SK-N-SH (cell line): ENCODE measurements at regions not wholly inside any gene's neighbourhood (a gene's known extent, or its start where the extent isn't known, plus 50 kb on each side); places are given as distances from the start of the nearest gene placed in this dataset.

Experiments
- CTCF ChIA-PET: fragments of 300-600, 350-600 bp; formaldehyde crosslinking; extraction: SDS; loops from one replicate; lab custom pipeline; 2021; lab: Yijun Ruan, JAX
- POLR2A ChIA-PET: fragments of 350-600 bp; sonication (Branson Sonifier 250); formaldehyde crosslinking; extraction: SDS; loops from one replicate; lab custom pipeline; 2020; ENCODE audit warnings: antibody characterized with exemption, inconsistent platforms; lab: Yijun Ruan, JAX
- DNase-seq: peaks from one replicate; pipeline ENCODE4 v3.0.0; 2012
- H2AFZ ChIP-seq: fragments of 200-600 bp; sonication (generic); 2 replicates; pipeline ENCODE4 v1.8.1; 2016; ENCODE audit warnings: antibody characterized with exemption, mild to moderate bottlenecking, low read depth
- H3F3A ChIP-seq: fragments of 200-600 bp; sonication (generic); replicated peaks from 2 replicates; pipeline ENCODE3; 2016; ENCODE audit warnings: antibody characterized with exemption, mild to moderate bottlenecking; ENCODE audit not compliant: insufficient read depth
- H3K27ac ChIP-seq, 2 experiments: fragments of 200-500 bp in 1 of 2; fragments of 200-600 bp in 1 of 2; sonication (Bioruptor generic) in 1 of 2; sonication (generic), shearing (Covaris generic) in 1 of 2; 2 replicates each; pipeline versions ENCODE4 v1.5.1 to v1.6.1; 2014 to 2016; ENCODE audit warnings: low read depth in 2 of 2, inconsistent platforms in 1 of 2, low read length in 1 of 2, mild to moderate bottlenecking in 1 of 2, mixed read lengths in 1 of 2
- H3K27me3 ChIP-seq: fragments of 200-600 bp; sonication (generic), shearing (Covaris generic); 2 replicates; pipeline ENCODE4 v1.6.1; 2016; ENCODE audit warnings: mixed run types; ENCODE audit not compliant: insufficient read depth
- H3K36me3 ChIP-seq, 2 experiments: fragments of 200-500 bp in 1 of 2; fragments of 200-600 bp in 1 of 2; sonication (Bioruptor generic) in 1 of 2; sonication (generic) in 1 of 2; replicated peaks in 1 of 2; 2 replicates each; pipeline versions ENCODE3 to v1.5.1; 2014 to 2016; ENCODE audit warnings: low read length in 1 of 2, mild to moderate bottlenecking in 1 of 2; ENCODE audit not compliant: insufficient read depth in 2 of 2, control insufficient read depth in 1 of 2
- H3K4me1 ChIP-seq, 2 experiments: fragments of 200-500 bp in 1 of 2; fragments of 200-600 bp in 1 of 2; sonication (Bioruptor generic) in 1 of 2; sonication (generic), shearing (Covaris generic) in 1 of 2; 2 replicates each; pipeline versions ENCODE4 v1.5.1 to v1.6.1; 2014 to 2016; ENCODE audit warnings: low read depth in 1 of 2, low read length in 1 of 2, mixed run types in 1 of 2; ENCODE audit not compliant: insufficient read depth in 2 of 2, control insufficient read depth in 1 of 2
- H3K4me2 ChIP-seq: fragments of 200-600 bp; sonication (generic), shearing (Covaris generic); 2 replicates; pipeline ENCODE4 v1.6.1; 2017; ENCODE audit warnings: mixed run types
- H3K4me3 ChIP-seq, 2 experiments: fragments of 200-500 bp in 1 of 2; fragments of 200-600 bp in 1 of 2; sonication (Bioruptor generic) in 1 of 2; sonication (generic), shearing (Covaris generic) in 1 of 2; 2 replicates each; pipeline versions ENCODE4 v1.5.1 to v1.8.1; 2014 to 2016; ENCODE audit warnings: low read depth in 2 of 2, inconsistent platforms in 1 of 2, low read length in 1 of 2, mild to moderate bottlenecking in 1 of 2, mixed read lengths in 1 of 2, moderate library complexity in 1 of 2
- H3K79me2 ChIP-seq: fragments of 200-600 bp; sonication (generic); 2 replicates; pipeline ENCODE4 v1.8.1; 2017; ENCODE audit warnings: mild to moderate bottlenecking; ENCODE audit not compliant: insufficient read depth
- H3K9ac ChIP-seq: fragments of 200-600 bp; sonication (generic); 2 replicates; pipeline ENCODE4 v1.6.1; 2017; ENCODE audit warnings: mixed run types
- H3K9me2 ChIP-seq: fragments of 200-600 bp; sonication (generic); 2 replicates; pipeline ENCODE4 v1.6.1; 2017; ENCODE audit warnings: mixed run types
- H3K9me3 ChIP-seq: fragments of 200-600 bp; sonication (generic); 2 replicates; pipeline ENCODE4 v1.6.1; 2017; ENCODE audit warnings: mixed run types, mild to moderate bottlenecking, moderate library complexity
- H4K20me1 ChIP-seq: fragments of 200-600 bp; sonication (generic); 2 replicates; pipeline ENCODE4 v1.6.1; 2017; ENCODE audit warnings: mild to moderate bottlenecking, mixed run types; ENCODE audit not compliant: insufficient read depth
- FOXJ3 ChIP-seq: sonication (generic); formaldehyde crosslinking; IDR thresholded peaks from 2 replicates; pipeline ENCODE4 v1.5.1; 2020; ENCODE audit warnings: mild to moderate bottlenecking, missing genetic modification reagents
- FOXM1 ChIP-seq: IDR thresholded peaks from 2 replicates; pipeline ENCODE4 v1.4.0; 2012; ENCODE audit warnings: low read depth, mild to moderate bottlenecking
- GATA2 ChIP-seq: sonication (generic); formaldehyde crosslinking; IDR thresholded peaks from 2 replicates; pipeline ENCODE4 v1.5.0; 2020; ENCODE audit warnings: mild to moderate bottlenecking, missing genetic modification reagents
- JUND ChIP-seq: IDR thresholded peaks from 2 replicates; pipeline ENCODE4 v1.4.0; 2012
- MAX ChIP-seq: IDR thresholded peaks from 2 replicates; pipeline ENCODE4 v1.4.0; 2012; ENCODE audit warnings: low read depth
- MEF2A ChIP-seq: IDR thresholded peaks from 2 replicates; pipeline ENCODE4 v1.4.0; 2012; ENCODE audit warnings: low read depth, borderline replicate concordance
- NFIC ChIP-seq: IDR thresholded peaks from 2 replicates; pipeline ENCODE4 v1.4.0; 2012; ENCODE audit warnings: borderline replicate concordance
- POLR2AphosphoS5 ChIP-seq: IDR thresholded peaks from 2 replicates; pipeline ENCODE4 v1.6.1; 2012; ENCODE audit warnings: low read depth, low read length
- RAD21 ChIP-seq: IDR thresholded peaks from 2 replicates; pipeline ENCODE4 v1.6.1; 2012; ENCODE audit warnings: mild to moderate bottlenecking, low read length
- RCOR1 ChIP-seq: fragments of 150-350 bp; IDR thresholded peaks from 2 replicates; pipeline ENCODE4 v1.6.1; 2017; ENCODE audit warnings: antibody characterized with exemption, low read length
- REST ChIP-seq: IDR thresholded peaks from 2 replicates; pipeline ENCODE4 v1.6.1; 2012; ENCODE audit warnings: mild to moderate bottlenecking, low read depth, low read length, moderate library complexity
- RFX5 ChIP-seq: IDR thresholded peaks from 2 replicates; pipeline ENCODE4 v1.6.1; 2012; ENCODE audit warnings: mild to moderate bottlenecking, improper control_type of control experiment, low read length
- SIN3A ChIP-seq: IDR thresholded peaks from 2 replicates; pipeline ENCODE4 v1.6.1; 2012; ENCODE audit warnings: low read depth, mild to moderate bottlenecking, low read length, moderate library complexity, borderline replicate concordance
- SMC3 ChIP-seq: IDR thresholded peaks from 2 replicates; pipeline ENCODE4 v1.6.1; 2012; ENCODE audit warnings: low read depth, low read length, improper control_type of control experiment
- TAF1 ChIP-seq: IDR thresholded peaks from 2 replicates; pipeline ENCODE4 v1.6.1; 2012; ENCODE audit warnings: low read depth, mild to moderate bottlenecking, low read length, moderate library complexity, borderline replicate concordance
- USF2 ChIP-seq: fragments of 150-350 bp; IDR thresholded peaks from 2 replicates; pipeline ENCODE4 v1.6.1; 2017; ENCODE audit warnings: antibody characterized with exemption, low read length, low read depth, borderline replicate concordance
- WGBS: methylation state at CpG from one replicate; pipeline ENCODE4 v1.1.6; 2017; ENCODE audit warnings: low lambda C conversion rate; 5-methylcytosine and 5-hydroxymethylcytosine counted together

GRCh38 chr10:4581929-4582328, 244.1 kb upstream of the AKR1E2 start (continued):
- TF ChIP-seq RAD21 (no peak), FOXM1 (no peak)

GRCh38 chr10:4579844-4580243, 246.2 kb upstream of the AKR1E2 start:
- H3K9ac ChIP-seq, result no peak overlapping the region
- no peak overlapping the region for H3K4me3 ChIP-seq
- WGBS, result 88% methylated on average over 3 of the region's 3 CpGs
- H4K20me1 ChIP-seq, result no peaks in the 10 kb centered on the region
- TF ChIP-seq USF2, result no peak
- TF ChIP-seq FOXM1, result no peak
- no peak for TF ChIP-seq SIN3A
- no peak for TF ChIP-seq FOXJ3 (CRISPR knock-in tag)
- no peak for TF ChIP-seq GATA2 (CRISPR knock-in tag)
- no peak for TF ChIP-seq RFX5
- no peak for TF ChIP-seq REST
- TF ChIP-seq SMC3, result no peak
- no peak for TF ChIP-seq RCOR1
- TF ChIP-seq MEF2A, result no peak
- no peak for TF ChIP-seq MAX
- no peak for TF ChIP-seq TAF1
- no peak for TF ChIP-seq JUND
- TF ChIP-seq POLR2AphosphoS5, result no peak
- TF ChIP-seq NFIC, result no peak
- TF ChIP-seq, all 33 proteins: peak for 0
- Histone ChIP-seq H3K9me3 (no peaks in the 10 kb centered on the region), H3K36me3 (no peaks in the 10 kb centered on the region), H3K4me2 (no peak overlapping the region), H3K9me2 (no peaks in the 10 kb centered on the region), H3K4me1 (no peaks in the 10 kb centered on the region; a peak in 1 of 4 replicates), H3K27me3 (no peaks in the 10 kb centered on the region), H3K79me2 (no peaks in the 10 kb centered on the region), H2AFZ (no peak overlapping the region), H3F3A (peaks cover 3% of the 10 kb centered on the region), H3K27ac (no peak overlapping the region)
- no peak for DNase-seq
- POLR2A ChIA-PET, result no interaction called here
- CTCF ChIA-PET, result no interaction called here
